ENCODE measurements at regions not wholly inside any gene's neighbourhood (a gene's known extent, or its start where the extent isn't known, plus 50 kb on each side); places are given as distances from the start of the nearest gene placed in this dataset.

DNA sequence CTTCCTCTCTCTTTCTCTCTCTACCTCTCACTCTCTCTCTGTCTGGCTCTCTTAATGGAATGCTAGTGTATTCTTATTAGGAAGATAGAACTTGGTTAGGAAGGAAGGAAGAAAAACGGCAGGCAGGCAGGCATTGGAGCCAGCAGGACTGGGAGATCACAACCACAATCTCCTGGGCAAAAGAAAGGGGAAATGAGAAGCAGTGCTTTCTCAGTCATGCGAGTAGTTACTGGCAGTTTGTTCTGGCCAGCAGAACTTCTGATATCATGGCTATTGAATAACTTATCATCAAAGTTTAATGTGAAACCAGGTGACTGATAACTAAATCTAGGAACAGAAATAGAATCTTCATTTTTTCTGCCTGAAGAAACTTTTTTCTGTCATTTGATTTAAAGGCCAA lies 60.9 kb upstream of the PAGE1 start:
- TF ChIP-seq, protein P1, sequence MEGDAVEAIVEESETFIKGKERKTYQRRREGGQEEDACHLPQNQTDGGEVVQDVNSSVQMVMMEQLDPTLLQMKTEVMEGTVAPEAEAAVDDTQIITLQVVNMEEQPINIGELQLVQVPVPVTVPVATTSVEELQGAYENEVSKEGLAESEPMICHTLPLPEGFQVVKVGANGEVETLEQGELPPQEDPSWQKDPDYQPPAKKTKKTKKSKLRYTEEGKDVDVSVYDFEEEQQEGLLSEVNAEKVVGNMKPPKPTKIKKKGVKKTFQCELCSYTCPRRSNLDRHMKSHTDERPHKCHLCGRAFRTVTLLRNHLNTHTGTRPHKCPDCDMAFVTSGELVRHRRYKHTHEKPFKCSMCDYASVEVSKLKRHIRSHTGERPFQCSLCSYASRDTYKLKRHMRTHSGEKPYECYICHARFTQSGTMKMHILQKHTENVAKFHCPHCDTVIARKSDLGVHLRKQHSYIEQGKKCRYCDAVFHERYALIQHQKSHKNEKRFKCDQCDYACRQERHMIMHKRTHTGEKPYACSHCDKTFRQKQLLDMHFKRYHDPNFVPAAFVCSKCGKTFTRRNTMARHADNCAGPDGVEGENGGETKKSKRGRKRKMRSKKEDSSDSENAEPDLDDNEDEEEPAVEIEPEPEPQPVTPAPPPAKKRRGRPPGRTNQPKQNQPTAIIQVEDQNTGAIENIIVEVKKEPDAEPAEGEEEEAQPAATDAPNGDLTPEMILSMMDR (conservative IDR thresholded peaks at IDR 0.05; ENCODE audit: low read depth, low read length): no peak
- TF ChIP-seq EZH2 (IDR thresholded peaks at IDR 0.05; ENCODE audit: borderline replicate concordance, low read depth, low read length, poor library complexity, severe bottlenecking): no peak
